SK-N-SH (cell line): ENCODE measurements at regions not wholly inside any gene's neighbourhood (a gene's known extent, or its start where the extent isn't known, plus 50 kb on each side); places are given as distances from the start of the nearest gene placed in this dataset.

Experiments used
- CTCF ChIP-seq: fragments of 200-600 bp; sonication (generic); IDR thresholded peaks from 2 replicates; pipeline ENCODE4 v1.6.1; 2017; ENCODE audit warnings: antibody characterized with exemption, mild to moderate bottlenecking, moderate library complexity
- MAX ChIP-seq: IDR thresholded peaks from 2 replicates; pipeline ENCODE4 v1.4.0; 2012; ENCODE audit warnings: low read depth
- REST ChIP-seq: IDR thresholded peaks from 2 replicates; pipeline ENCODE4 v1.6.1; 2012; ENCODE audit warnings: mild to moderate bottlenecking, low read depth, low read length, moderate library complexity

DNA sequence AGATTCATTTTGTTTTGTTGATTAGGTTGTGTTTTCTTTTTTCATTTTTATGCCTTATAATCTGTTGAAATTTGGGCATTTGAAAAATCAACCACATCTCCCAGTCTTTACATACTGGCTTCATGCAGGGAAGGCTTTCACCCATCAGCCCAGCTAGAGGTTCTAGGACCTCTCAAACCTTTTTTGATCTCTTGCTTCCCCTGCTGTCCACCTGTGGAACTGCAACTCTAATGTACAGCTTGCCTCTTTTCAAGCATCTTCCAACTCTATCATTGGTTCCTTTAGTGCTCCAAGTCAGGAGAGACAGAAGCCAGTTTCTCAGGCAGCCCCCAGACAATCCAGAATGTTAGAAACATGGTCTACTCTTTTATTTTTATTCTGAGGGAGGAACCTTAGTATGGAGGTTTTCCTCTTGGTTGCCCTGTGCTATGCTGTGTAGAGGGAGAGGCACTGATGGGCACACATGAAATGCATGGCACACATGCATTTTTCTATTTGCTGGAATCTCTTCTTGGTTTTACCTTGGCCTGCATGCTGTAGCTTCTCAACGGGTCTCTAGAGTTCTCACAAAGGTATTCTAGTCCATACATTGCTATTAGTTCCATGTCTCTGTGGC is 107.2 kb upstream of the L3MBTL4 start:
- peak; percentile 73 for TF ChIP-seq CTCF
- TF ChIP-seq REST = no peak
- TF ChIP-seq MAX = no peak
